Esophagus muscularis mucosa (tissue), 4 donors: ENCODE measurements at regions not wholly inside any gene's neighbourhood (a gene's known extent, or its start where the extent isn't known, plus 50 kb on each side); places are given as distances from the start of the nearest gene placed in this dataset.
"Not testable (repeated sequence)": the region's sequence is repeated elsewhere in the genome, so short reads cannot be mapped to it uniquely, and the experiment has no call there.

ENCODE experiments used
- DNase-seq: peaks from one replicate; pipeline ENCODE4 v3.0.0-alpha.2; 2017; ENCODE audit errors: extremely low spot score
- H3K27ac ChIP-seq, 4 donors: fragments of 200-600 bp; sonication (generic); replicated peaks in 1 of 4; 1 replicate in 3 of 4; 2 replicates in 1 of 4; pipeline ENCODE4 v1.5.1; 2016 to 2019; ENCODE audit warnings: mild to moderate bottlenecking in 1 of 4
- H3K27me3 ChIP-seq, 4 donors: fragments of 200-600 bp; sonication (generic); one replicate each; pipeline versions ENCODE4 v1.5.1 to v1.6.0; 2016 to 2019
- H3K36me3 ChIP-seq, 4 donors: fragments of 200-600 bp; sonication (generic); one replicate each; pipeline ENCODE4 v1.5.1; 2016 to 2019
- H3K4me1 ChIP-seq, 4 donors: fragments of 200-600 bp; sonication (generic); one replicate each; pipeline ENCODE4 v1.5.1; 2016 to 2019
- H3K4me3 ChIP-seq, 4 donors: fragments of 200-600 bp; sonication (generic); 1 replicate in 2 of 4; 2 replicates in 2 of 4; pipeline ENCODE4 v1.5.1; 2016 to 2019; ENCODE audit warnings: mild to moderate bottlenecking in 4 of 4, moderate library complexity in 1 of 4
- H3K9me3 ChIP-seq, 4 donors: fragments of 200-600 bp; sonication (generic); 1 replicate in 3 of 4; 2 replicates in 1 of 4; pipeline ENCODE4 v1.5.1; 2016 to 2019
- CTCF ChIP-seq, 3 experiments: fragments of 200-600 bp in 2 of 3; fragments of 450-650 bp in 1 of 3; sonication (generic) in 2 of 3; IDR thresholded peaks; one replicate each; pipeline ENCODE4 v1.5.1; 2017 to 2019; ENCODE audit warnings: antibody characterized with exemption in 3 of 3, mild to moderate bottlenecking in 2 of 3, moderate library complexity in 1 of 3
- EP300 ChIP-seq: sonication (generic); formaldehyde crosslinking; IDR thresholded peaks from one replicate; pipeline ENCODE4 v1.6.1; 2017; ENCODE audit warnings: antibody characterized with exemption
- POLR2A ChIP-seq: fragments of 450-650 bp; IDR thresholded peaks from one replicate; pipeline ENCODE4 v1.6.1; 2017; ENCODE audit warnings: antibody characterized with exemption, moderate library complexity, mild to moderate bottlenecking, low read depth
- POLR2AphosphoS5 ChIP-seq, 2 donors: sonication (generic); formaldehyde crosslinking; IDR thresholded peaks; one replicate each; pipeline ENCODE4 v1.6.1; 2017; ENCODE audit warnings: antibody characterized with exemption in 2 of 2
- WGBS: methylation state at CpG from one replicate; pipeline ENCODE4 v1.1.5; 2018; 5-methylcytosine and 5-hydroxymethylcytosine counted together
- intact Hi-C: fragments of 100-400 bp; cut with DNase I; formaldehyde crosslinking; loops from one replicate; pipeline ENCODE4 v1.15.1; 2023

GRCh38 chr5:164324239-164324638 is 818.8 kb downstream of the MAT2B start:
- TF ChIP-seq EP300 (no peak), POLR2AphosphoS5 (IDR thresholded peaks at IDR 0.05) (no peak), POLR2A (no peak), CTCF (IDR thresholded peaks at IDR 0.05) (no peak)
- no peaks in the 10 kb centered on the region for H3K27me3 ChIP-seq
- WGBS, result 72% methylated on average over 2 of the region's 2 CpGs
- H3K9me3 ChIP-seq, result peaks cover 0 to 12% (median 9%) of the 10 kb centered on the region in 4 donors
- H3K27ac ChIP-seq, result no peak overlapping the region
- no peaks in the 10 kb centered on the region for H3K4me1 ChIP-seq
- no peak for DNase-seq
- no peaks in the 10 kb centered on the region for H3K36me3 ChIP-seq
- no peak overlapping the region for H3K4me3 ChIP-seq
- intact Hi-C loops, result no loop called here

- intact Hi-C loops, result no loop called here
- Histone ChIP-seq H3K4me3 (no peak overlapping the region), H3K27me3 (no peaks in the 10 kb centered on the region), H3K36me3 (no peaks in the 10 kb centered on the region), H3K4me1 (no peaks in the 10 kb centered on the region), H3K27ac (no peak overlapping the region), H3K9me3 (peaks cover 0 to 12% (median 9%) of the 10 kb centered on the region in 4 donors)
- DNase-seq, result no peak
- no peak for TF ChIP-seq POLR2AphosphoS5 (IDR thresholded peaks at IDR 0.05)
- no peak for TF ChIP-seq EP300
- no peak for TF ChIP-seq CTCF (IDR thresholded peaks at IDR 0.05)
- no peak for TF ChIP-seq POLR2A
These were observed 820.8 kb downstream of the MAT2B start for GRCh38 chr5:164326219-164326618.

- H3K27me3 ChIP-seq, DNase-seq, H3K36me3 ChIP-seq, intact Hi-C loops, H3K27ac ChIP-seq, H3K4me3 ChIP-seq, H3K4me1 ChIP-seq: not testable (repeated sequence)
- peaks cover 0 to 12% (median 9%) of the 10 kb centered on the region in 4 donors for H3K9me3 ChIP-seq
- WGBS, result 90% methylated on average over 5 of the region's 5 CpGs
These were observed 821.7 kb downstream of the MAT2B start for GRCh38 chr5:164327166-164327565.

GRCh38 chr5:164332349-164333196 is 827.2 kb downstream of the MAT2B start:
- DNase-seq, result no peak
- 86% methylated on average over 4 of the region's 4 CpGs for WGBS
- H3K9me3 ChIP-seq, result peaks cover 0 to under 1% (median 0%) of the 10 kb centered on the region in 4 donors
- no peaks in the 10 kb centered on the region for H3K27me3 ChIP-seq
- intact Hi-C loops, result no loop called here
- TF ChIP-seq EP300, result no peak
- no peak for TF ChIP-seq POLR2AphosphoS5 (IDR thresholded peaks at IDR 0.05)
- TF ChIP-seq CTCF (IDR thresholded peaks at IDR 0.05), result no peak
- TF ChIP-seq POLR2A, result no peak
- no peak overlapping the region for H3K4me3 ChIP-seq
- H3K4me1 ChIP-seq, result peaks cover 0 to 5% (median 0%) of the 10 kb centered on the region in 4 donors
- no peak overlapping the region for H3K27ac ChIP-seq
- H3K36me3 ChIP-seq, result no peaks in the 10 kb centered on the region

GRCh38 chr5:164335837-164336236 is 830.4 kb downstream of the MAT2B start:
- Histone ChIP-seq H3K4me3 (no peak overlapping the region), H3K27me3 (no peaks in the 10 kb centered on the region), H3K27ac (no peak overlapping the region), H3K4me1 (peaks cover 0 to 5% (median 0%) of the 10 kb centered on the region in 4 donors), H3K9me3 (no peaks in the 10 kb centered on the region), H3K36me3 (no peaks in the 10 kb centered on the region)
- DNase-seq, result no peak
- TF ChIP-seq EP300 (no peak), POLR2A (no peak), CTCF (IDR thresholded peaks at IDR 0.05) (no peak), POLR2AphosphoS5 (IDR thresholded peaks at IDR 0.05) (no peak)
- intact Hi-C loops, result no loop called here
- WGBS, result 54% methylated on average over 1 of the region's 1 CpG
